ENCODE measurements at regions not wholly inside any gene's neighbourhood (a gene's known extent, or its start where the extent isn't known, plus 50 kb on each side); places are given as distances from the start of the nearest gene placed in this dataset.

DNA sequence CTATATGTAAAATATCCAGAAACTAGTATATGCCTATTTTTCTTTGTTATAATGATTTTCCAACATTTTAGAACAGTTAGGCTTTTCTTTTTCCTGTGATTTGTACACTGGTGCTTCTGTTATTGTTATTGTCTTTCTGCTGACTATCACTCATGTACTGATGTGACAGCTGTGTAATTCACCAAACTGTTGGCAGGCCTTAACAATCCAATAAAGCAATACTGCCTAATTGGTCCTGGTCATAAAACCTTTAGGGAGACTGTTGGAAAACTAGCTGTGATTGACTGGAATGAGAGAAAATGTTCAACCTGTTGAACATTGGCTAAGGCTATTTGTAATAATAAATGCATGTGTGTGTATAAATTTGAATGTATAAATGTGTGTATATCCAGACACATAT lies 956.6 kb downstream of the REEP3 start:
- TF ChIP-seq, protein P1, sequence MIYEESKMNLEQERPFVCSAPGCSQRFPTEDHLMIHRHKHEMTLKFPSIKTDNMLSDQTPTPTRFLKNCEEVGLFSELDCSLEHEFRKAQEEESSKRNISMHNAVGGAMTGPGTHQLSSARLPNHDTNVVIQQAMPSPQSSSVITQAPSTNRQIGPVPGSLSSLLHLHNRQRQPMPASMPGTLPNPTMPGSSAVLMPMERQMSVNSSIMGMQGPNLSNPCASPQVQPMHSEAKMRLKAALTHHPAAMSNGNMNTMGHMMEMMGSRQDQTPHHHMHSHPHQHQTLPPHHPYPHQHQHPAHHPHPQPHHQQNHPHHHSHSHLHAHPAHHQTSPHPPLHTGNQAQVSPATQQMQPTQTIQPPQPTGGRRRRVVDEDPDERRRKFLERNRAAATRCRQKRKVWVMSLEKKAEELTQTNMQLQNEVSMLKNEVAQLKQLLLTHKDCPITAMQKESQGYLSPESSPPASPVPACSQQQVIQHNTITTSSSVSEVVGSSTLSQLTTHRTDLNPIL (CRISPR knock-in tag; IDR thresholded peaks at IDR 0.05; ENCODE audit: low read depth) = no peak
- TF ChIP-seq ISL1 (CRISPR knock-in tag; IDR thresholded peaks at IDR 0.05) = no peak
- TF ChIP-seq ARNTL (CRISPR knock-in tag; IDR thresholded peaks at IDR 0.05; ENCODE audit: borderline replicate concordance, low read depth) = no peak
- TF ChIP-seq, protein P2, sequence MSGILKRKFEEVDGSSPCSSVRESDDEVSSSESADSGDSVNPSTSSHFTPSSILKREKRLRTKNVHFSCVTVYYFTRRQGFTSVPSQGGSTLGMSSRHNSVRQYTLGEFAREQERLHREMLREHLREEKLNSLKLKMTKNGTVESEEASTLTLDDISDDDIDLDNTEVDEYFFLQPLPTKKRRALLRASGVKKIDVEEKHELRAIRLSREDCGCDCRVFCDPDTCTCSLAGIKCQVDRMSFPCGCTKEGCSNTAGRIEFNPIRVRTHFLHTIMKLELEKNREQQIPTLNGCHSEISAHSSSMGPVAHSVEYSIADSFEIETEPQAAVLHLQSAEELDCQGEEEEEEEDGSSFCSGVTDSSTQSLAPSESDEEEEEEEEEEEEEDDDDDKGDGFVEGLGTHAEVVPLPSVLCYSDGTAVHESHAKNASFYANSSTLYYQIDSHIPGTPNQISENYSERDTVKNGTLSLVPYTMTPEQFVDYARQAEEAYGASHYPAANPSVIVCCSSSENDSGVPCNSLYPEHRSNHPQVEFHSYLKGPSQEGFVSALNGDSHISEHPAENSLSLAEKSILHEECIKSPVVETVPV (CRISPR knock-in tag; IDR thresholded peaks at IDR 0.05) = no peak
- TF ChIP-seq, protein P3, sequence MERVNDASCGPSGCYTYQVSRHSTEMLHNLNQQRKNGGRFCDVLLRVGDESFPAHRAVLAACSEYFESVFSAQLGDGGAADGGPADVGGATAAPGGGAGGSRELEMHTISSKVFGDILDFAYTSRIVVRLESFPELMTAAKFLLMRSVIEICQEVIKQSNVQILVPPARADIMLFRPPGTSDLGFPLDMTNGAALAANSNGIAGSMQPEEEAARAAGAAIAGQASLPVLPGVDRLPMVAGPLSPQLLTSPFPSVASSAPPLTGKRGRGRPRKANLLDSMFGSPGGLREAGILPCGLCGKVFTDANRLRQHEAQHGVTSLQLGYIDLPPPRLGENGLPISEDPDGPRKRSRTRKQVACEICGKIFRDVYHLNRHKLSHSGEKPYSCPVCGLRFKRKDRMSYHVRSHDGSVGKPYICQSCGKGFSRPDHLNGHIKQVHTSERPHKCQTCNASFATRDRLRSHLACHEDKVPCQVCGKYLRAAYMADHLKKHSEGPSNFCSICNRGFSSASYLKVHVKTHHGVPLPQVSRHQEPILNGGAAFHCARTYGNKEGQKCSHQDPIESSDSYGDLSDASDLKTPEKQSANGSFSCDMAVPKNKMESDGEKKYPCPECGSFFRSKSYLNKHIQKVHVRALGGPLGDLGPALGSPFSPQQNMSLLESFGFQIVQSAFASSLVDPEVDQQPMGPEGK (CRISPR knock-in tag; IDR thresholded peaks at IDR 0.05; ENCODE audit: borderline replicate concordance) = no peak
- no peak for TF ChIP-seq OSR1 (CRISPR knock-in tag; IDR thresholded peaks at IDR 0.05)
- no peak for TF ChIP-seq BACH2 (CRISPR knock-in tag; IDR thresholded peaks at IDR 0.05; ENCODE audit: borderline replicate concordance)
- no peak for TF ChIP-seq ZFP3 (CRISPR knock-in tag; IDR thresholded peaks at IDR 0.05)
- TF ChIP-seq RARB (CRISPR knock-in tag; IDR thresholded peaks at IDR 0.05) = no peak
- no peak for TF ChIP-seq TCF4 (CRISPR knock-in tag; IDR thresholded peaks at IDR 0.05; ENCODE audit: borderline replicate concordance)
- TF ChIP-seq GLIS3 (CRISPR knock-in tag; IDR thresholded peaks at IDR 0.05) = no peak
